GM13977 (cell line): ENCODE measurements at regions not wholly inside any gene's neighbourhood (a gene's known extent, or its start where the extent isn't known, plus 50 kb on each side); places are given as distances from the start of the nearest gene placed in this dataset.
"Not testable (repeated sequence)": the region's sequence is repeated elsewhere in the genome, so short reads cannot be mapped to it uniquely, and the experiment has no call there.

Experiments used
- DNase-seq: peaks from one replicate; pipeline ENCODE4 v3.0.0; 2012; ENCODE audit warnings: low spot score
- in situ Hi-C: fragments of 300-500 bp; cut with MboI; formaldehyde crosslinking; loops from one replicate; pipeline ENCODE4 v1.12.0; 2022; ENCODE audit warnings: low sequenced_read_pairs, low pct_unique_long_range_greater_than_20kb, mixed read lengths, inconsistent platforms; ENCODE audit not compliant: unreplicated experiment
- TF ChIP-seq, protein P1 (sequence below): IDR thresholded peaks from 2 replicates; pipeline ENCODE4 v1.5.1; 2012; ENCODE audit warnings: mild to moderate bottlenecking, control low read depth; ENCODE audit not compliant: insufficient read depth; ENCODE audit errors: extremely low read depth, missing control alignments

DNA sequence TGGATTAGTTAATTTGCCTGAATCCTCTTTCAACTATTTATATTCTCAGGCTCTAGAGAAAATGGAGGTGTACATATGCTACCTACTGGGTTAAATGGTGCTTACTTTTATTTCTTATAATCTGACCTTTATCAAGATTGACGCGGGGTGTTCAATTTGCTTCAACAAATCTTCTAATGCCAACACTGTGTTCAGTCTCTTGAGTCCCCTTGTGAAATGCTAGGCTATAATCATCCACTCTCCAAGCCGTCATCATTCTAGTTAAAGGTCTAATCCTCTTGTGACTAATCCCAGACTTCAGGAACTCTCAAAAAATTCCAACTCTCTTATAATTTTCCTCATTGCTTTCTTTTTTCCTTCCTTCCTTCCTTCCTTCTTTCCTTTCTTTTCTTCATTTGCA lies 1396.2 kb downstream of the CDH8 start:
- TF ChIP-seq, protein P1, sequence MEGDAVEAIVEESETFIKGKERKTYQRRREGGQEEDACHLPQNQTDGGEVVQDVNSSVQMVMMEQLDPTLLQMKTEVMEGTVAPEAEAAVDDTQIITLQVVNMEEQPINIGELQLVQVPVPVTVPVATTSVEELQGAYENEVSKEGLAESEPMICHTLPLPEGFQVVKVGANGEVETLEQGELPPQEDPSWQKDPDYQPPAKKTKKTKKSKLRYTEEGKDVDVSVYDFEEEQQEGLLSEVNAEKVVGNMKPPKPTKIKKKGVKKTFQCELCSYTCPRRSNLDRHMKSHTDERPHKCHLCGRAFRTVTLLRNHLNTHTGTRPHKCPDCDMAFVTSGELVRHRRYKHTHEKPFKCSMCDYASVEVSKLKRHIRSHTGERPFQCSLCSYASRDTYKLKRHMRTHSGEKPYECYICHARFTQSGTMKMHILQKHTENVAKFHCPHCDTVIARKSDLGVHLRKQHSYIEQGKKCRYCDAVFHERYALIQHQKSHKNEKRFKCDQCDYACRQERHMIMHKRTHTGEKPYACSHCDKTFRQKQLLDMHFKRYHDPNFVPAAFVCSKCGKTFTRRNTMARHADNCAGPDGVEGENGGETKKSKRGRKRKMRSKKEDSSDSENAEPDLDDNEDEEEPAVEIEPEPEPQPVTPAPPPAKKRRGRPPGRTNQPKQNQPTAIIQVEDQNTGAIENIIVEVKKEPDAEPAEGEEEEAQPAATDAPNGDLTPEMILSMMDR: no peak
- in situ Hi-C loops: no loop called here
- no peak for DNase-seq

DNA sequence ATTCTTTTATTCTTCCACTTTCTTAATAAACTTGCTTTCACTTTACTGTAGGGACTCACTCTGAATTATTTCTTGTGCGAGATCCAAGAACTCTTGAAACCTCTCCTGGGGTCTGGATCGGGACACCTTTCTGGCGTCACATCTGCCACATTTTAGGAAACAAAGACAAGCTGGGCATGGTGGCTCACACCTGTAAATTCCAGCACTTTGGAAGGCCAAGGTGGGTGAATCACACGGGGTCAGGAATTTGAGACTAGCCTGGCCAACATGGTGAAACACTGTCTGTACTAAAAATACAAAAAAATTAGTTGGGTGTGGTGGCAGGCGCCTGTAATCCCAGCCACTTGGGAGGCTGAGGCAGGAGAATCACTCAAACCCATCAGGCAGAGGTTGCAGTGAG lies 1399.6 kb downstream of the CDH8 start:
- DNase-seq, in situ Hi-C loops: not testable (repeated sequence)

DNA sequence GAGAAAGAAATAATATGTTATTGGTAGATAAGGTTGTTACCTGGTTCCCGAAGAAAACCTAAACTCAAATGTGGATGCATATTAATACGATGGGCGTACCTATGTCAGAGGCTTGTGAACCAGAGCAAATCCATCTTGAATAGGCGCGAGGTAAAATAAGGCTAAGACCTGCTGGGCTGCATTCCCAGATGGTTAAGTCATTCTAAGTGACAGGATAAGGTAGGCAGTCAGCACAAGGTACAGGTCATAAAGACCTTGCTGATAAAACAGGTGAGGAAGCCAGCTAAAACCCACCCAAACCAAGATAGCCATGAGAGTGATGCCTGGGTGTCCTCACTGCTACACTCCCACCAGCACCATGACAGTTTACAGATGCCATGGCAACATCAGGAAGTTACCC lies 1400.1 kb downstream of the CDH8 start:
- no peak for DNase-seq

DNA sequence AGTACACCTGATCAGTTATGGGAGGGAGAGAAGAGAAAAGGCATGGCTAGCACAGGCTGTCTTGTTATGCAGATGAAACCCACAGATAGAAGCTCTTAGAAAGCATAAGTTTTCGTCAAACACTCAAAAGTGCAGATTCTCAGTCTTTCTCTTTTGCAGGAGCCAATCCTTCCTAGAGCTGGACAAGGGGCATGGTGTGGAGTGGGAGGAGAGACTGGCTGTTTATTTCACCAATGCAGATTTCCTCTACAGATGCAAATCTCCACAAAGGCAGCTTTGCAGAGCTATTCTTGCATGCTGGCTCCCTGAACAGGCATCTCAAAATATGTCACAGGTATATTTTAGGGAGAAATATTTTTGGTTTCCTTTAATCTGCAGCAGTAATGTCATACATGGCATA lies 1400.7 kb downstream of the CDH8 start:
- in situ Hi-C loops: no loop called here
- DNase-seq: no peak
- TF ChIP-seq, protein P1: no peak

More for the DNA sequence above, 1400.1 kb downstream of the CDH8 start:
- in situ Hi-C loops: no loop called here
- TF ChIP-seq, protein P1: no peak

DNA sequence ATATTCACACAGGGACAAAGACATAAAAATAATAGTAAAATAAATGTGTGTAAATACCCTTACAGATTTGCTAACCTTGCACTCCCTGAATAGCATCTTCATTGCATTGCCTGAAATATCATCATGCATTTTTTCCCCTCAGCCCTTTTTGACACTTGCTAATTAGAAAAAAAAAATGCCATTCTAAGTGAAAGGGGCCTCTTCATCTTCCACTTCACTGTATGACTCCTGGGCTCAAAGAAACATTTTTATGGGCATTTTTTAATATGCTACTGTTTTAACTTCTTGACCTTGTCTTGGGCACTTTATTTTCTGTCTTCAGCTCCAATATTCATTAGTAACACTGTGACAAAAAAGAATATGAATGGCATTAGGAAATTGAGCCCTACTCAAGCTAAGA lies 1424.4 kb downstream of the CDH8 start:
- no peak for DNase-seq
- TF ChIP-seq, protein P1: no peak
- in situ Hi-C loops: no loop called here

DNA sequence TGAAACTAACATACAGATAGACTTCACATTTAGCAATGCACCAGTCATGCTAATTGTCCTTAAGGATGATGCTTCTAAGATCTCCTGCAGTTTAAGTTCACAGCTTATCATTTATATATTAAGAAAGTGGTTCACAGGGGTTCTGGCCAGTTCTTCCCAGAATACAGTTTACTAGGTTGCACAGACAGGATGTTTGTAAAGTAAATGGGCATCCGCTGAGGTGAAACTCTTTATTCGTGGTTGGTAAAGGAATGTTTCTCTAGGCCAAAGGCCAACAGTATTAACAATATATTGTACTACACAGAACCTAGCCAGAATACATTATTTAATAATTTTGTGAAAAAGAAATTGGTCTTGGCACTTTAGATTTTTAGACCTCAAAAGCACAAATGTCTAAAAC lies 1427.3 kb downstream of the CDH8 start:
- in situ Hi-C loops: no loop called here
- no peak for DNase-seq
- TF ChIP-seq, protein P1: no peak

DNA sequence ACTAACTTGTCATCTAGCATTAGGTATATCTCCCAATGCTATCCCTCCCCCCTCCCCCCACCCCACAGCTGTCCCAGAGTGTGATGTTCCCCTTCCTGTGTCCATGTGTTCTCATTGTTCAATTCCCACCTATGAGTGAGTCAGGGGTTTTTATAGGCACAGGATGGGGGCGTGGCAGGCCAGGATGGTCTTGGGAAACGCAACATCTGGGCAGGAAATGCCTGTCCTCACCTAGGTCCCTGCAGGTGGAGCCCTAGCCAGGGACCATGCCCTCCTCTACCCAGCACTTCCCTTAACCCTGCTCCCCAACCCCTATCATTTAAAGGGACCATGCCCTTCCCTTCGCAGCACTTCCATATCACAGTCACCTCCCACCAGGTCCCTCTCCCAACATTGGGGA lies 1430.6 kb downstream of the CDH8 start:
- DNase-seq, in situ Hi-C loops: not testable (repeated sequence)

DNA sequence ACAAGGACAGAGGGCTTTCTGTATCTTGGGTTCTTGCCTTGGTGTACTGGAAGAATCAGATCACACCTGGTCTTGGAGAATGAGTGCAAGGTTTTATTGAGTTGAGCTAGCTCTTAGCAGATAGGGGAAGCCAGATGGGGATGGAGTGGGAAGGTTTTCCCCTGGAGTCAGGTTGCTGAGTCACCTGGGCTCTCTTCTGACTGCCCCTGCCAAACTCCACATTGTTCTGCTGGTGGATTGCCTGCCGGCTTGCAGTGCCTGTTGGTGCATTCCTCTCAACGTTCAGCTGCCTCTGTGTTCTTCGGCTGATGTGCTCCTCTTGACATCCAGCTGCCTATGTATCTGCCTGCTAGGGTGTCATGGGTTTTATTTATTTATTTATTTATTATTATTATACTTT lies 1431.1 kb downstream of the CDH8 start:
- TF ChIP-seq, protein P1: no peak
- in situ Hi-C loops: no loop called here
- no peak for DNase-seq
